Nephron progenitor cell (in vitro differentiated cells): ENCODE measurements at regions not wholly inside any gene's neighbourhood (a gene's known extent, or its start where the extent isn't known, plus 50 kb on each side); places are given as distances from the start of the nearest gene placed in this dataset.

Experiments
- DNase-seq: peaks from one replicate; pipeline ENCODE4 v3.0.0; 2021
- H3K27ac Mint-ChIP-seq: 2 replicates; pipeline ENCODE4 v1.8.0; 2021; ENCODE audit warnings: mild to moderate bottlenecking, moderate library complexity, mixed read lengths
- H3K27me3 Mint-ChIP-seq: 2 replicates; pipeline ENCODE4 v1.8.0; 2021; ENCODE audit warnings: mild to moderate bottlenecking, low read depth, mixed read lengths; ENCODE audit not compliant: poor library complexity
- H3K36me3 Mint-ChIP-seq: 2 replicates; pipeline ENCODE4 v1.8.0; 2021; ENCODE audit warnings: low read depth, mixed read lengths
- H3K4me1 Mint-ChIP-seq: 2 replicates; pipeline ENCODE4 v1.8.0; 2021; ENCODE audit warnings: mixed read lengths
- H3K4me3 Mint-ChIP-seq: 2 replicates; pipeline ENCODE4 v1.8.0; 2021; ENCODE audit warnings: mild to moderate bottlenecking, moderate library complexity, mixed read lengths
- H3K9me3 Mint-ChIP-seq: 2 replicates; pipeline ENCODE4 v1.8.0; 2021; ENCODE audit warnings: mild to moderate bottlenecking, moderate library complexity, mixed read lengths
- CTCF ChIP-seq: fragments of 200-600 bp; sonication (generic); IDR thresholded peaks from 2 replicates; pipeline ENCODE4 v1.5.0; 2021; ENCODE audit warnings: antibody characterized with exemption

GRCh38 chr13:40472427-40473220 is 193.8 kb downstream of the FOXO1 start:
- Mint-ChIP-seq H3K9me3 (peaks cover 5% of the 10 kb centered on the region), H3K4me3 (no peak overlapping the region), H3K27me3 (peaks cover 13% of the 10 kb centered on the region), H3K36me3 (no peaks in the 10 kb centered on the region), H3K4me1 (peaks cover 21% of the 10 kb centered on the region), H3K27ac (no peak overlapping the region)
- TF ChIP-seq CTCF, result no peak
- no peak for DNase-seq

GRCh38 chr13:40475617-40476016 is 190.8 kb downstream of the FOXO1 start:
- H3K27me3 Mint-ChIP-seq, result peaks cover 13% of the 10 kb centered on the region
- DNase-seq, result no peak
- H3K36me3 Mint-ChIP-seq, result no peaks in the 10 kb centered on the region
- no peak overlapping the region for H3K27ac Mint-ChIP-seq
- peaks cover 41% of the 10 kb centered on the region for H3K4me1 Mint-ChIP-seq
- TF ChIP-seq CTCF, result no peak
- peaks cover 5% of the 10 kb centered on the region for H3K9me3 Mint-ChIP-seq
- H3K4me3 Mint-ChIP-seq, result no peak overlapping the region

GRCh38 chr13:40476175-40476958 is 190.1 kb downstream of the FOXO1 start:
- no peak overlapping the region for H3K4me3 Mint-ChIP-seq
- no peak overlapping the region for H3K27ac Mint-ChIP-seq
- DNase-seq, result no peak
- H3K36me3 Mint-ChIP-seq, result no peaks in the 10 kb centered on the region
- peaks cover 49% of the 10 kb centered on the region for H3K4me1 Mint-ChIP-seq
- no peak for TF ChIP-seq CTCF
- H3K27me3 Mint-ChIP-seq, result peaks cover 11% of the 10 kb centered on the region
- H3K9me3 Mint-ChIP-seq, result peaks cover 2% of the 10 kb centered on the region

GRCh38 chr13:40477623-40478608 is 188.5 kb downstream of the FOXO1 start:
- H3K27ac Mint-ChIP-seq, result peak overlapping the region; percentile 54

GRCh38 chr13:40478775-40479174 is 187.7 kb downstream of the FOXO1 start:
- no peak for TF ChIP-seq CTCF
- no peaks in the 10 kb centered on the region for H3K9me3 Mint-ChIP-seq
- no peak overlapping the region for H3K4me3 Mint-ChIP-seq
- no peak for DNase-seq
- no peaks in the 10 kb centered on the region for H3K36me3 Mint-ChIP-seq
- no peak overlapping the region for H3K27ac Mint-ChIP-seq
- peaks cover 51% of the 10 kb centered on the region for H3K4me1 Mint-ChIP-seq
- H3K27me3 Mint-ChIP-seq, result peaks cover 2% of the 10 kb centered on the region

More at GRCh38 chr13:40477623-40478608, 188.5 kb downstream of the FOXO1 start:
- TF ChIP-seq CTCF, result no peak
- Mint-ChIP-seq H3K4me1 (peaks cover 51% of the 10 kb centered on the region), H3K36me3 (no peaks in the 10 kb centered on the region), H3K4me3 (no peak overlapping the region), H3K9me3 (no peaks in the 10 kb centered on the region), H3K27me3 (peaks cover 4% of the 10 kb centered on the region)
- no peak for DNase-seq
